ENCODE measurements at regions not wholly inside any gene's neighbourhood (a gene's known extent, or its start where the extent isn't known, plus 50 kb on each side); places are given as distances from the start of the nearest gene placed in this dataset.

DNA sequence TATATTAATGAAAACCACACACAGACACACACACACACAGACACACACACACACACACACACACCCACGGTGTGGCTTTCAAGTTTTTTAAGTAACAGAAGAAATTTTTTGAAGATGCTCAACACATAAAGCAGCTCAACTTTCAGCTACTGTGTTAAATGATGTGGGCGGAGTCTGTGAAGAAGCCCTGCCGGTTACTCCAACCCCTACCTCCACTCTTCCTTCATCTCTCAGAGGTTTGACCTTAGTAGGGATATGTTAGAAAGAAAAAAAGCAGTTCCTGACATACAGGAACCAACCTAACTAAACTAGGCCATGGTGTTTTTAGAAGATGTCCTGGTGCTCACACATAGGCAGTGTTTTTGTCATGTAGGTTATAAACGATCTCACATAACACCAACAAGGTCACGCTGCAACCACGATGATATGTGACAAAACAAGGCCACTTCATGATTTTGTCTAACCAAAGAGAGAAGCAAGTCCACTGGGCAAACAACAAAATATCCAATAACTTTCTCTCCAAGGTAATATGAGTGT lies 112.8 kb downstream of the EMB start:
- TF ChIP-seq POLR2A (IDR thresholded peaks at IDR 0.05), result no peak
- no peak for TF ChIP-seq EP300 (IDR thresholded peaks at IDR 0.05; ENCODE audit: low read depth)
